DOHH2 (cell line): ENCODE measurements at regions not wholly inside any gene's neighbourhood (a gene's known extent, or its start where the extent isn't known, plus 50 kb on each side); places are given as distances from the start of the nearest gene placed in this dataset.

Source experiments
- EZH2phosphoT487 ChIP-seq: fragments of 200-600 bp; sonication (generic); IDR thresholded peaks from 2 replicates; pipeline ENCODE4 v1.6.1; 2017; ENCODE audit warnings: borderline replicate concordance, mild to moderate bottlenecking, antibody characterized with exemption, low read length, moderate library complexity, mixed read lengths
- TF ChIP-seq, protein P1 (sequence below): fragments of 200-600 bp; sonication (generic); IDR thresholded peaks from one replicate; pipeline ENCODE4 v1.5.1; 2014; ENCODE audit warnings: antibody characterized with exemption, mild to moderate bottlenecking, low read depth, low read length; ENCODE audit not compliant: poor library complexity, severe bottlenecking

DNA sequence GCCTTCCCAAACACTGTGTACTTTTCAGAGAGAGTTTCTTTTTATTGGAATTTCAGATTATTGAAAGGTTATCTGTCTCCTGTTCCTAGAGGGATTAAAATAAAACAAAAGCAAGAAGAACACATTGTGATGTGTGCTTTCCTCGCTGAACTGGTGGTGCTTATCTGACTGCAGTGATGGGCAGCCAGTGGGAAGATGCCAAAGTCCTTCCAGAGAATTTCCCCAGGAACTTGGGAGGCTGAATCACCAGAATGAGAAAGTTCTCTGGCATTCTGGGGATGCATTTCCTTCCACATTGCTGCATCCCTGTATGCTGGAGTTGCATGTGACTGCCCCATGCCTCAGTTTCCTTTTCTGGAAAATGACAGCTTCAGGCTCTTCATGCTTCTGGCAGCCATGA lies 53.9 kb upstream of the SEC11C start:
- TF ChIP-seq, protein P1, sequence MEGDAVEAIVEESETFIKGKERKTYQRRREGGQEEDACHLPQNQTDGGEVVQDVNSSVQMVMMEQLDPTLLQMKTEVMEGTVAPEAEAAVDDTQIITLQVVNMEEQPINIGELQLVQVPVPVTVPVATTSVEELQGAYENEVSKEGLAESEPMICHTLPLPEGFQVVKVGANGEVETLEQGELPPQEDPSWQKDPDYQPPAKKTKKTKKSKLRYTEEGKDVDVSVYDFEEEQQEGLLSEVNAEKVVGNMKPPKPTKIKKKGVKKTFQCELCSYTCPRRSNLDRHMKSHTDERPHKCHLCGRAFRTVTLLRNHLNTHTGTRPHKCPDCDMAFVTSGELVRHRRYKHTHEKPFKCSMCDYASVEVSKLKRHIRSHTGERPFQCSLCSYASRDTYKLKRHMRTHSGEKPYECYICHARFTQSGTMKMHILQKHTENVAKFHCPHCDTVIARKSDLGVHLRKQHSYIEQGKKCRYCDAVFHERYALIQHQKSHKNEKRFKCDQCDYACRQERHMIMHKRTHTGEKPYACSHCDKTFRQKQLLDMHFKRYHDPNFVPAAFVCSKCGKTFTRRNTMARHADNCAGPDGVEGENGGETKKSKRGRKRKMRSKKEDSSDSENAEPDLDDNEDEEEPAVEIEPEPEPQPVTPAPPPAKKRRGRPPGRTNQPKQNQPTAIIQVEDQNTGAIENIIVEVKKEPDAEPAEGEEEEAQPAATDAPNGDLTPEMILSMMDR, result no peak
- no peak for TF ChIP-seq EZH2phosphoT487
